NCI-H510A (cell line): ENCODE measurements at regions not wholly inside any gene's neighbourhood (a gene's known extent, or its start where the extent isn't known, plus 50 kb on each side); places are given as distances from the start of the nearest gene placed in this dataset.
"Not testable (repeated sequence)": the region's sequence is repeated elsewhere in the genome, so short reads cannot be mapped to it uniquely, and the experiment has no call there.

Experiments used
- DNase-seq: peaks from one replicate; lab custom pipeline; 2025; lab: John Stamatoyannopoulos, UW

DNA sequence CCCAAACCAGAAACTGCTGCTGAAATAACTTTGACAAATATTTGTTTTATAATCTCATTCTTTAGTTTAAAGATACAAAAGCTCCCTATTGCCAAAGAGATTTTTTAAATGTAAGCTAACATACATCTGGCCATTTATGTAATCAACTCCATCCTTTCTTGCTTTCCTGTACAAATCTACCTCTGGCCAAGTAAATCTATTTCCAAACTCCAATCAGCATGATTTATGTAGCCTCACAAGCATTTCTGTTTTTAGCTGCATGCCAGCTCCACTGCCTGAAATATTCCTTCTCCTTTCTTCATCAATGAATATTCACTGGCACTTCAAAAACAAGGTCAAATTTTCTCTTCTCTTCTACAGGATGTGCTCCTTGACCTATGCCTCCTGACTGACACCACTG is 80.0 kb downstream of the SHOX2 start:
- DNase-seq = no peak

DNA sequence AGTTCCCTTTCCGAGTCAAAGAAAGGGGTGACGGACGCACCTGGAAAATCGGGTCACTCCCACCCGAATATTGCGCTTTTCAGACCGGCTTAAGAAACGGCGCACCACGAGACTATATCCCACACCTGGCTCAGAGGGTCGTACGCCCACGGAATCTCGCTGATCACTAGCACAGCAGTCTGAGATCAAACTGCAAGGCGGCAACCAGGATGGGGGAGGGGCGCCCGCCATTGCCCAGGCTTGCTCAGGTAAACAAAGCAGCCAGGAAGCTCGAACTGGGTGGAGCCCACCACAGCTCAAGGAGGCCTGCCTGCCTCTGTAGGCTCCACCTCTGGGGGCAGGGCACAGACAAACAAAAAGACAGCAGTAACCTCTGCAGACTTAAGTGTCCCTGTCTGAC is 86.3 kb downstream of the SHOX2 start:
- not testable (repeated sequence) for DNase-seq

DNA sequence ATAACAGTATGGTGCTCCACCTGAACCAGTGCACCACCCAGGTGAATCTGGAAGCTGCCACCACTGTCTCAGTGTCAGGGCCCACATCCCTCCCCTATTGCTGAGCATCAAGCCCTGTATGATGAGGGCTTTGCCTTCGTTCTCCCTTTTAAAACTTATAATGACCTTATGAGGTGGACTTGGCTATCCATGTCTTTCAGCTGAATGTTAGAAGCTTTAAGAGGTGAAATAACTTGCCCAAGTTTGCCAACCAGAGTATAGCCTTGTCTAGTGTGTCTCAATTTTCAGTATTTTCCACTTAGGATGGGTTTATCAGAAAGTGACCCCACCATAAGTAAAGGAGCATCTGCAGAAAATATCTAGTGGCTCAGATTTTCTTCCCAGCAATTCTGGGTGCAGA is 87.8 kb downstream of the SHOX2 start:
- DNase-seq = no peak

DNA sequence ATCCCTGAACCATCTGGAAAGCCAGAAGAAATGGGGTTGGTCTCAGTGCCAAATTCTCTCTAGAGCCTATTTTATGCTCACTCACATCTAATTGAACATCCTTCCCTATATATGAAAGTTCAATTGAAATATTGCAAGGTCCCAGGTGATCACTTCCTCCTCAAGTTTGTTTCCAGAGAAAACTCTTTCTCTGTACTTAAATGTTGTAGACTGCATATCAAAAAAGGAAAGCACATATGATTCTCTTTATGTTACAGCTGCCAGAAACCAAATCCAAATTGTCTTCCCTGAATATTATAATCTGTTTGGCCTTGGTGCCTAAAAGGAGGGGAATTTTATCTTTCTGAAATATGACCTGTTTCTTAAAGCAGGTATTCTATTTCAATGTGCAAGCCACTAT is 93.3 kb downstream of the SHOX2 start:
- DNase-seq = no peak

DNA sequence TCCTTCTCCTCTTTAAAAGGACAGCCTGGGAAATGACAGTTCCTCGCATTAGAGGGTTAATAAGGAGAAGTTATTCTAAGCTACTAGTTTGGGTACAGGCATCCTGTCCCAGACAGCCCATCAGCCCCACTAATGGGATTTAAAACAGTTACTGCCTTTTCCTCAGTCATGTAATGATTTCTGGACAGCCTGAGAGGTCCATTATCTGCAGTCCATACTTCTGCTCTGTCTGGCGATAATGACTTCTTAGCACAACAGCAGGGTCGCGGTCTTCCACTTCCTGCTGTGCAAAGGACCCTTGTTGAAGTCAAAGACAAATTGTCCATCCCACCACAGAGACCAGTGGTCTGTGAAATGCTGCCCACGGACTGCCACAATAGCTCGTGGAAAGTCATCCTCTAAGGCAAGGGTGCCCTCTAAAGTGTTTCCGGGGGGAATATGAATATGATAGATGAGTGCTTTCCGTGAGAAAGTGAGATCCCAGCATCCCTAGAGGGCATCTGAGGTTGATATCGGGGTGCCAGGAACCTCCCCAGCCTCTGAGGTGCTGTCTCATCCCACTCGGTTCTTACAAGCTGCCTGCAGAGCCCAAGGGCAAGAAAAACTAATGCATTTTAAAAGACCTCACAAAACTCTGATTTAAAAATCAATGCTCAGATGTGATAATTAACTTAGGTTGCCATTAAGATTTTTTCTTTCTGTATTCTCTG is 100.7 kb downstream of the SHOX2 start:
- no peak for DNase-seq

DNA sequence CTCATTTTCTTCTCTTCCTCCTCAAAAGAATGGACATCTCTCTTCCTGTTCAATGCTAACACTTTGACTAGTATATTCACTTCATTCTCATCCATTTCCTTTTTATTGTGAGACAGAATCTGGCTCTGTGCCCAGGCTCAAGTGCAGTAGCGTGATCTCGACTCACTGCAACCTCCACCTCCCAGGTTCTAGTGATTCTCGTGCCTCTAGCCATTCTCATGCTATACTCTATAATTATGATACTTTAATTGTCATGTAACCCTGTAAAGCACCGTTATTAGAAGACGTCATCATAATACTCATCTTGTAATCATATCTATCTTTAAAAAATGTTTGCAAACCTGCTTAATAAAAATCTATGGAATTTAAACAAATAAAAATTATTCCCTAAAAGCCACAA is 107.0 kb downstream of the SHOX2 start:
- DNase-seq = peak; percentile 19

DNA sequence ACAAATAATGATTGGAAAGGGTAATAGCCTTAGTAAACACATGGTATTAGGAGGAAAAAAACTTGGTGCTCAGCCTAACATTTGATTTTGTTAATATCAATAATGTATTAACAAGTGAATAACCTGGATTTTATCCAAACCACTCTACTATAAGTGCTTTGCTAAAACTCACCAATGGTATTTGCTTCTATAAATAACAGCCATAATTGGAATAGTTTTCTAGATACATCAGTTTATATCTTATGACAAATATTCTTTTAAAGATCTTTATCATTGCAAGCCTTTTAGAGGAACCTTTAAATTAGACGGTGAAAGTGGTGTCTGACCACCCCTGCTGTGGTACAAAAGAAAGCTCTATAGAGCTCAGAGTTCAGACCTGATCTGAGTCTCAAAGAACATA is 123.9 kb downstream of the SHOX2 start:
- no peak for DNase-seq

DNA sequence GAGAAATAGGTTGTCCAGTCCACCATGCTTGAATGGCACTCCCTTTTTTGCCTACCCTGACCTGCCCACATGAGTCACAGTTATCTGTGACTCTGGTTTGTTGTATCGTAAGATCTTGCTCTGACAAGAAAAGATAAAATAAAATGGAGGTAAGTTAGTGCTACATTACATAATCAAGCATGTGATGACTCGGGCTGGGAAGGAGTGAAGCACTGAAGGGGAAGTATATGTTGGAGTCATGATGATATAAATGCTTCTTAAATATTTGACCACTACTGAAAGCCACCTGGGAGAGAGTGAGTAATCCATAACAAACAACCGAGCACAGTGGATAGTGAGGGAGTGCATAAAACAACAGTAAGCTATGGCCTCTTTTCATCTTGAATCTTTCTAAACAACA is 124.4 kb downstream of the SHOX2 start:
- DNase-seq = no peak

DNA sequence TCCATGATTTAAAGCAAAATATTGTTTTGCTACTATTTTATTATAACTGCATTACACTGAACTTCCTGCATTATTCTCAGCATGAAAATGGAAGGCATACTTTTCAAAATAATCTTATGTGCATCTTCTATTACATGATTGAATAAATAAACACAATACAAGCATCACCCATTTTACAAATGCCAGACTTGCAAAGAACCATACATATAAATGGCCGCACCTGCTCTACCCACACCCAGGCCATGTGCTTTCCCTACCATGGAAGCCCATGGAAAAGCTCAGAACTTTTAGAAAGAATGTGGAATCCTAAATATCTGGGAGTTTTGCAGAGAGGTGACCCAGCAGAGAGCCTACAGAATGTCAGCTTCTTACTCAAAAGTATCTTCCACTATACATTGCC is 127.2 kb downstream of the SHOX2 start:
- DNase-seq = no peak

DNA sequence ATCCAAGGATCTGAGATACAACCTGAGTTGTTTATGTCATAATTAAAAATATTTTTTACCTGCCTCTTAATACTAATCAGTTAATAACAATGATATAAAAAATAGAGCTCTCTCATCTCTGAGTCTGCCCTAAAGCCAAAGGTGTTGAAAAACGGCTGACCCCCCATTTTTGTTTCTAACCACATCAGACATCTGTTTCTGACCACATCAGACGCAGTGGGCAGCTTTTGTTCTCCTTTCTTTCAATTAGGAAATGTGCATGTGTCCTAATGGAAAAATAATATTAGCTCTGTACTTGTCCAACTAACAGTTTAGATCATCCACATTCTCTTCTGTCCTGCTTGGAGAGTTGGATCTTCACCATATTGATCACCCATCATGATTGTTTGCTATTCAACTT is 144.6 kb downstream of the SHOX2 start:
- DNase-seq = no peak

DNA sequence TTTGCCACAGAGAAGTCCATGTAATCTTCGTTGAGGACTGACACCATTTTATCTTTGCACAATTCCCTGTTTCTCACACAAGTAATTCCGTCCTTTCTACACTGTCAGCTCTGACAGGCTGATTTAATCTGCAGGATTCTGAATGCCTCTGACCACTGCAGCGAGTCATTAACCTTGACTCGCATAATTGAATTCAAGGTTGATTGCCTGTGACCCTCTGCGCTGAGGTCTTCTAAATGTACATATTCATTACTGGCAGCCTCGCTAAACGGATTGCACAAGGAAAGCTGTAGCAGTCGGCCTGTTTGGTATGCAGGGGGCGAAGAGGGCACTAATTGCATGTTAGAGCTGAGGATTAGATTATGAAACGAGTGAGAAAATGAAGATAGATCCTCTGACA is 147.8 kb downstream of the SHOX2 start:
- DNase-seq = no peak

DNA sequence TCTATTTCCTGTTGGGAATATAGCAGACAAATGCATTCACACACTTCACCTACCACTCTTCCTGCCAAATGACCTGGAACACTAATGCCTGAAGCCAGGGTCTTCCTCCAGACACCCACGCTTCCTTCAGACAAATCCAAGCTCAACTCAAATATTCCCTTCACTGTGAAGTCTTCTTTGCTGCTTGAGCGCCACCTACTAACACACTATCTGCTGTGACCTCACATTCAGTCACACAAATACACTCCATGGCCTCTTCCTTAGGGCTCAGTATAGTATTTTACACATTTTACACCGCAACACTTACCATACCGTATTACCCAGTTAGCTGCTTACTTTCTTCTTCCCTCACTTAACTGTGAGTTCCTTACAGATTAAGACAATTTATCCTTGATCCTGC is 149.4 kb downstream of the SHOX2 start:
- DNase-seq = no peak

DNA sequence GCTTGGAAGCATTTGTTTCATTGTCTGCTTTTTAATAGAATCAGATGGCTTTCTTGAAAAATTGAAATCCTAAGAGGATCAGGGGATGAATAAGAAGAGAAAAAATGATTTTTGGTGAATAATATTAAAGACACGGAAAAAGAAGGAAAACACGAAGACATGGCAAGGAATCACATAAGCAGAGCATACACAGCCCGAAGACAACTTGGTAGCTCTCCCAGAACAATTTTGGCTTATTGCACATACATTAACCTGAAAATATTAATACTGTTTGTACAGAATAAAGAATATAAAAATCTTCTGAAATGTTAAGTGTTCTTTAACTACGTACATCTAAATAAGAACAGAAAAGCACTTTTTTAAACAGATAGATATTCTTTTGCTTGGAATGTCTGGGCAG is 150.0 kb downstream of the SHOX2 start:
- no peak for DNase-seq

DNA sequence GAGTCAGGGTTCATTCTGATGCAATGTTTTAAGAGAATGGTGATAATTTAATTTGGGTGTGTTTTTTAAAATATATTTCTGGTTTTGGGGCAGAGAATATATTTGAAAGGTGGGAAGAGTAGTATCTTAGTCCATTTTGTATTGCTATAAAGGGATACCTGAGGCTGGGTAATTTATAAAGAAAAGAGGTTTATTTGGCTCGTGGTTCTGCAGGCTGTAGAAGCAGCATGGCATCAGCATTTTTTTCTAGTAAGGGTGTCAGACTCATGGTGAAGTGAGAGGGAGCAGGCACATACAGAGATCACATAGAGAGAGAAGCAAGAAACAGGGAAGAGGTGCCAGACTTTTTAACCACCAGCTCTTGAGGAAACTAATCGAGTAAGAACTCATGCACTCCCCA is 152.7 kb downstream of the SHOX2 start:
- DNase-seq = no peak

DNA sequence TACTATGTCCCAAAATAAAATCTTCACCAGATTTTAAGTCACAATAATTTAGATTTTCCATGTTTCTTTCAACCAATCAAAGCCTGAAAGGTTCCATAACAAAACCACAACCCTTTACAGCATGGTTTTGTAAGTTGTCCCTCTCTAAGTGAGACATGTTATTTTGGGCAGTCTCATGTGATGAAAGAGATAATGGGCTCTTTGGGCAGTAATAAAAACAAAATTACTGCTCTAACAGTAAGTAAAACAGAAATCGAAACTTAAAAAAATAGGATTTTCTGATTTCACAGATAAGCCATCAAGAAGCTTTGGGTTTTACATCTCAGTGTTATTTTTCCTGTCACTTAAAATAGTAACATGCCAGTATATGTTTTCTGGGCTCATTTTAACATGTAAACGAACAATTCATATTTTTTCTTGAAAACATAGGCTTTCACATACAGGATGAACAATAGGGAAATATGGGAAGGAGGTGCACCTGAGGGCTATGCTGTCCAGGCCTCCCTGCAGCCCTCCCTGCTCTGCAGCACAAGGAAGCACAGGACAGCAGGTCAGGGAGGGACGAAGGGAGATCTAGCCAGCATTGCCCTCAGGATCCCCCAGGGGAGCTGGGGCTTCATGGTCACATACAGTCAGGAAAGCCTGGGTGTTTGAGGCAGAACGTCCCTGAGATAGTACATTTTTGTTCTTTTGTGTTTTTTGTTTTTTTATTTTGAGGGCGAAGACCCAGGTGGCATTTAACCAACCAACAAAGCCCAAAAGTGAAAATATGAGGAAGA is 157.4 kb downstream of the SHOX2 start:
- no peak for DNase-seq

DNA sequence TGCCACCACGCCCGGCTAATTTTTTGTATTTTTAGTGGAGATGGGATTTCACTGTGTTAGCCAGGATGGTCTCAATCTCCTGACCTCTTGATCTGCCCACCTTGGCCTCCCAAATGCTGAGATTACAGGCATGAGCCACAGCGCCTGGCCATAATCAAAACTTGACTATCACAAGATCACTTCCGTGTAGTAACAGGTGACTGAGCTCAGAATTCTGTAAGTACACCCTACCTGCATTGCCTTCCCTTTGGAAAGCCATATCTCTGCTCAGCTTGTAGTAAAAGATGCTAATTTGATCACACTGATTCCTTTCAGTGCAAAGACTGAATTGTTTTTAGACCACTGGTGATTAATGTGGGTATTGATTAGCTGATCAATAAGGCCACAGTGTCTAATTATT is 167.1 kb downstream of the SHOX2 start:
- DNase-seq = no peak

DNA sequence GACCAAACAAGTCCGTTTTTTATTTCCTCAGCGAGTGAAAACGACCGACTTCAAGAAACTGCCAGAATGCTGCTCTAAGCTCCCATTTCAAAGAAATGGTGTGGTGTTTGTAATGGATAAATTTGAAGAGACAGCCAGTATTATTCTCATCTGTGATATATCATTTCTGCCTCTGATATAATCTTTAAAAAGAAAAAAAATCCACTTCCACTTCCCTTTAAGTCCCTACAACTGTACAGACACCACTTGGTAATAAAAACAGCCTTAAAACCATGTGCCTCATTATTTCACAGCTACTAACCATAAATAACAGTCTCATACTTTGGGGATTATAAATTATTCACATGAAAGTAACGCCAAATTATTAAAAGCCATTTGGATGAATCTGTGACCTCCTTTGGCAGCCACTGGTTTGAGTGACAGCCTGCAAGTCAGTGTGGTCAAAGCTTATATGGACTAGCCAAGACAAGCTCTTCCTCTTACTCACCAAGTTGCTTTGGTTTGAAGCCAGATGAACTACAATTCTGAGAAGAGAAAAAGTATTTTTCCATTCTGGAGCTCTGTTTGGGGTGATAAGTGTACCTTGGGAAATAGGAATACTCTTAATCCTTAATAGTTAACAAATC is 168.0 kb downstream of the SHOX2 start:
- DNase-seq = no peak

DNA sequence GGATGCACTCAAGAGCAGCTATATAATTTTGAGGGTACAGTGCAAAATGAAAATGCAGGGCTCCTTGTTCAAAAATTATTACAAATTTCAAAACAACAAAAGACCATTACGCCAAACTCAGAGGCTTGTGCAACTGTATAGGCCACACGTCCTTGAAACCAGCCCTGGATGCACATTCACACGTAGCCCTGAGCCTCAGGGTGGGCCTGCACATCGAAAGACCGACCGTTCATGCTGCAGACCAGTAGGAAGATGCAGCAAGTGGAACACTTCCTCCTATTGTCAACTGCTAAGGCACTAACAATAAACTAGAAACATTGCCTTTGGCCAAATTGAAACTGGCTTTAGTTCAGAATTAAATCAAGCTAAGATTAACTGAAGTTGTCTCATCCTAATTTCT is 174.7 kb downstream of the SHOX2 start:
- no peak for DNase-seq

DNA sequence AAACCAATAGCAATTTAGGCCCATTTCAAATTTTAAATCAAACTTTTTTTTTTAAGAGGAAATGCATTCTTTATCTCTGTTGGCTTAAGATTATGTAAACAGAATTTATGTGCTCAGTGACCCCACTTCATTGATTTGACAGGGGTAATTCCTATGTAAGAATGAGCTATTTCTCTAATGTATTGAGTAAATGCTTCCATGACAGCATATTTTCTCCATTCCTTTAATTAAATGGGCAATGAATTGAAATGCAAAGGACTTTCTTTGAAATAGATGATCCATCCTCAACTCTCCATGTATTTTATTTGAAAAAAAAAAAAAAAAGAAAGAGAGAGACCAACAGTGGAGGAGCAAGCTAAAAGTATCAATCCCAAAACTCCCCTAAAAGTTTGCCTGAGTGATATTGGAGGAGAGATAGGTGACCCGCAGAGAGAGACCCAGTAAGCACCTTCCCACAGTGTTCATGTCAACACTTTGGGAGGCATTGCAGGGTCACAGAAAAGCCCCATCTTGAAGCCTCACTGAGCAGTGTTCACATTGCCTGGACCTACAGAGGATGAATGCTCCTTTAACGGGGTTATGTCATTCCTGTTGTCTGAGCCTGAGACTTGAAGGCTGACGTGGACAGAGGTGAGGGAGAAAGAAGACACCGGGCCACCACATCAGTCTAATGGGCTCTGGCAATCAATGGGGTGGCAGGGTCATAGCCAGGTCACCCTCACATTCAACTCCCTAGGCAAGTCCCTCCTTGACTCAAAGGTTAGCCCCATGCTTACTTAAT is 176.0 kb downstream of the SHOX2 start:
- no peak for DNase-seq

DNA sequence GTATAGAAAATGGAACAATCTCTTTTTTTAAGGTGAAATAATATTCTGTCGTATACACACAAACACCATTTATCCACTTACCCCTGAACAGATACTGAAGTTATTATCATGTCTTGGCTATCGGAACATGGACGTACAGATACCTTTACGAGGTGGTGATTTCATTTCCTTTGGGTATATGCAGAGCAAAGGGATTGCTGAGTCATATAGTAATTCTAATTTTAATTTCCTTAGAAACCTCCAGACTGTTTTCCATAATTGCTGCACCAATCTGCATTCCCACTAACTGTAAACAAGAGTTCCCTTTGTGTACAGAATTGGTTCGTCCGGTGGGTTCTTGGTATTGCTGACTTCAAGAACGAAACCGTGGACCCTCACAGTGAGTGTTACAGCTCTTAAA is 179.4 kb downstream of the SHOX2 start:
- DNase-seq = no peak

DNA sequence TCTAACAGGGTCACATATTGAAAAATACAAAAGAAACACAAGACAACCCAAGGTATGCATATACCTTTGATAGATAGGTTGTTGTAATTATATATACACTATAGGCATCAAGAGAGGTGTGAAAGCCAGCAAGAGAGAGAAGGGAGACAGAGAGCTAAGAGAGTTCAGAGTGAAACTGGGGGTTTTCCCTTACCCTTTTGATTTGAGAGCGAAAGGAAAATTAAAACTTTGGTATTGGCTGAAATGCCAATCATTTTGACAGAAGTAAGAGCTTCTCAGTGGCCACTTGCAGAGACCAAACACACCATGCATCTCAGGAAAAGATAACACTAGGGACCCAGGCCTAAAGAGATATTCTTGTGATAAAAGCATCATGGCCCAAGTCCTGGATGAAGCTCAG is 183.6 kb downstream of the SHOX2 start:
- DNase-seq = no peak

DNA sequence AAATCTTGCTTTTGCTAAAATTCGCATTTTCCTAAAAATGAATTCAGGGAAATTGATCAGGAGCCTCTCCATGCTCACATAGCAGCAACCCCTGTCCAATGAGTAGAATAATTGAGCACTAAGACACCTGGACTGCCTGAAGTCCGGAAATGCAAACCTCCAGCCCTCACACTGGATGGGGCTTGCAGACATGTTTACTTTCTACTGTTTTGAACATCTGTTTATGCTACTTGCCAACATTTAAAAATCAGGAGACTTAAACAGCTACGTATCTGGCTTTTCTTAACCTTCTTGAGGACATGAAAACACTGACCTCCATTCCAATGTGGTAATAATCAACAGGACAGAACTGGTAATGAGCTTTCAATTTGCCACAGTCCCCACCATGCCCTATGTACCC is 184.4 kb downstream of the SHOX2 start:
- no peak for DNase-seq
